ENCODE measurements at regions not wholly inside any gene's neighbourhood (a gene's known extent, or its start where the extent isn't known, plus 50 kb on each side); places are given as distances from the start of the nearest gene placed in this dataset.

DNA sequence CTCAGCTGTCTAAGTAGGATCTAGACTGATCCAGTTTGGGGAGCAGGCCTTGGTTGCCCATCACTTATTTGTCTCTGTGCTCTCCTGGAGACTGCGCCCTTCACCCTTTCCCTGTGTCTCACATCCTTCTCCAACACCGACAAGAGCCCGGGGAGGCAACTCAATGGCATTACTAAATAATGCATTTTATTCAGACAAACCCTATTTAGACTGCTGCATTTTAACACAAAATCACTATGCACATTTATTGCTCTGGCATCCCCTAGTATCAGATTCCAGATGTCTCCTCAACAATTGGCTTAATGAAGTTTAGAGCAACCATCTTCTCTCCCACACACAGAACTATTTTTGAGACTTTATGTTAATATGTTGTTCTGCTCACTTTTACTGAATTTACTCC, 436.4 kb upstream of the CHRM3 start:
- no peak for TF ChIP-seq EZH2 (conservative IDR thresholded peaks at IDR 0.05; ENCODE audit: low read depth, low read length)
- TF ChIP-seq ZNF780A (CRISPR knock-in tag; IDR thresholded peaks at IDR 0.05) = no peak
- no peak for TF ChIP-seq HDAC2 (CRISPR knock-in tag; IDR thresholded peaks at IDR 0.05)
- TF ChIP-seq FIP1L1 (IDR thresholded peaks at IDR 0.05; ENCODE audit: borderline replicate concordance, insufficient read depth, low read depth, low read length) = no peak
- TF ChIP-seq ZNF720 (CRISPR knock-in tag; IDR thresholded peaks at IDR 0.05) = no peak
- no peak for TF ChIP-seq AKNA (CRISPR knock-in tag; IDR thresholded peaks at IDR 0.05; ENCODE audit: borderline replicate concordance)
- TF ChIP-seq ZNF75D (CRISPR knock-in tag; IDR thresholded peaks at IDR 0.05; ENCODE audit: borderline replicate concordance) = no peak
- TF ChIP-seq SMC3 (IDR thresholded peaks at IDR 0.05; ENCODE audit: low read length) = no peak
- TF ChIP-seq KAT7 (CRISPR knock-in tag; IDR thresholded peaks at IDR 0.05; ENCODE audit: borderline replicate concordance) = no peak
- no peak for TF ChIP-seq ZNF510 (CRISPR knock-in tag; IDR thresholded peaks at IDR 0.05; ENCODE audit: low read depth)
- TF ChIP-seq, protein P1, sequence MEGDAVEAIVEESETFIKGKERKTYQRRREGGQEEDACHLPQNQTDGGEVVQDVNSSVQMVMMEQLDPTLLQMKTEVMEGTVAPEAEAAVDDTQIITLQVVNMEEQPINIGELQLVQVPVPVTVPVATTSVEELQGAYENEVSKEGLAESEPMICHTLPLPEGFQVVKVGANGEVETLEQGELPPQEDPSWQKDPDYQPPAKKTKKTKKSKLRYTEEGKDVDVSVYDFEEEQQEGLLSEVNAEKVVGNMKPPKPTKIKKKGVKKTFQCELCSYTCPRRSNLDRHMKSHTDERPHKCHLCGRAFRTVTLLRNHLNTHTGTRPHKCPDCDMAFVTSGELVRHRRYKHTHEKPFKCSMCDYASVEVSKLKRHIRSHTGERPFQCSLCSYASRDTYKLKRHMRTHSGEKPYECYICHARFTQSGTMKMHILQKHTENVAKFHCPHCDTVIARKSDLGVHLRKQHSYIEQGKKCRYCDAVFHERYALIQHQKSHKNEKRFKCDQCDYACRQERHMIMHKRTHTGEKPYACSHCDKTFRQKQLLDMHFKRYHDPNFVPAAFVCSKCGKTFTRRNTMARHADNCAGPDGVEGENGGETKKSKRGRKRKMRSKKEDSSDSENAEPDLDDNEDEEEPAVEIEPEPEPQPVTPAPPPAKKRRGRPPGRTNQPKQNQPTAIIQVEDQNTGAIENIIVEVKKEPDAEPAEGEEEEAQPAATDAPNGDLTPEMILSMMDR (CRISPR knock-in tag; IDR thresholded peaks at IDR 0.05) = no peak
